GM13977 (cell line): ENCODE measurements at regions not wholly inside any gene's neighbourhood (a gene's known extent, or its start where the extent isn't known, plus 50 kb on each side); places are given as distances from the start of the nearest gene placed in this dataset.

ENCODE experiments used
- DNase-seq: peaks from one replicate; pipeline ENCODE4 v3.0.0; 2012; ENCODE audit warnings: low spot score
- in situ Hi-C: fragments of 300-500 bp; cut with MboI; formaldehyde crosslinking; loops from one replicate; pipeline ENCODE4 v1.12.0; 2022; ENCODE audit warnings: low sequenced_read_pairs, low pct_unique_long_range_greater_than_20kb, mixed read lengths, inconsistent platforms; ENCODE audit not compliant: unreplicated experiment
- TF ChIP-seq, protein P1 (sequence below): IDR thresholded peaks from 2 replicates; pipeline ENCODE4 v1.5.1; 2012; ENCODE audit warnings: mild to moderate bottlenecking, control low read depth; ENCODE audit not compliant: insufficient read depth; ENCODE audit errors: extremely low read depth, missing control alignments

DNA sequence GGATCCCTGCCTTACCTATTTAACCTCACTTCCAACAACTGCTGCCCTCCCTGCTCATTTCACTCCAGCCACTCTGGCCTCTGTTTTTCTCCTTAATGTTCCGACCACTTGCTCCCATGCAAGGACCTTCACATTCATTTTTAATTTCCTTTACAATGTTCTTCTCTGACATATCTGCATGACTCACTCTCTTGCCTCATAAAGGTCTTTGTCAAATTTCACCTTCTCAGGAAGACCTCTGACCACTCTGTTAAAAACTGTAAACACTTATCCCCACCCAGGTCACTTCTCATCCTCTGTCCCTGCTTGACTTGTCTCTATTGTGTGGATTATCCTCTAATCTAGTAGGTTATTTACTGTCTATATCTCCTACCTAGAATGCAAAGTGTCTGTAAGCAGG is 751.2 kb downstream of the BRINP1 start:
- no peak for DNase-seq
- in situ Hi-C loops = no loop called here
- TF ChIP-seq, protein P1, sequence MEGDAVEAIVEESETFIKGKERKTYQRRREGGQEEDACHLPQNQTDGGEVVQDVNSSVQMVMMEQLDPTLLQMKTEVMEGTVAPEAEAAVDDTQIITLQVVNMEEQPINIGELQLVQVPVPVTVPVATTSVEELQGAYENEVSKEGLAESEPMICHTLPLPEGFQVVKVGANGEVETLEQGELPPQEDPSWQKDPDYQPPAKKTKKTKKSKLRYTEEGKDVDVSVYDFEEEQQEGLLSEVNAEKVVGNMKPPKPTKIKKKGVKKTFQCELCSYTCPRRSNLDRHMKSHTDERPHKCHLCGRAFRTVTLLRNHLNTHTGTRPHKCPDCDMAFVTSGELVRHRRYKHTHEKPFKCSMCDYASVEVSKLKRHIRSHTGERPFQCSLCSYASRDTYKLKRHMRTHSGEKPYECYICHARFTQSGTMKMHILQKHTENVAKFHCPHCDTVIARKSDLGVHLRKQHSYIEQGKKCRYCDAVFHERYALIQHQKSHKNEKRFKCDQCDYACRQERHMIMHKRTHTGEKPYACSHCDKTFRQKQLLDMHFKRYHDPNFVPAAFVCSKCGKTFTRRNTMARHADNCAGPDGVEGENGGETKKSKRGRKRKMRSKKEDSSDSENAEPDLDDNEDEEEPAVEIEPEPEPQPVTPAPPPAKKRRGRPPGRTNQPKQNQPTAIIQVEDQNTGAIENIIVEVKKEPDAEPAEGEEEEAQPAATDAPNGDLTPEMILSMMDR = no peak

GRCh38 chr9:118618849-118619248 is 750.4 kb downstream of the BRINP1 start:
- DNase-seq = no peak
- in situ Hi-C loops = no loop called here
- TF ChIP-seq, protein P1 = no peak

DNA sequence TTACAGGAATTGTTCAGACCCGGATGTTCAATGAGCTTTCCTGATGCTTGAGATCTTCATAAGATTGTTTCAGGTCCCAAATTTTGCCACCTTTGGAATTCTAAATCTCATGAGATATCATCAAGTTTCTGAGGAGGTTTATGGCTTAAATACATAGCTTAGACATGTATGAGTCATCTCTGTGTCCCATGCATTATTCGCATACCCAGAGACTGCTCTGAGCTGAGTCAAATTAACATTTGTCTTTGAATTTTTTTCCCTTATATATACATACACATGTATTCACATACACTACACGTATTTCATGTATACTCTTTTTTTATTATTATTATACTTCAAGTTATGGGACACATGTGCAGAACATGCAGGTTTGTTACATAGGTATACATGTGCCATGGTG is 744.6 kb downstream of the BRINP1 start:
- TF ChIP-seq, protein P1 = no peak
- no peak for DNase-seq
- in situ Hi-C loops = no loop called here

DNA sequence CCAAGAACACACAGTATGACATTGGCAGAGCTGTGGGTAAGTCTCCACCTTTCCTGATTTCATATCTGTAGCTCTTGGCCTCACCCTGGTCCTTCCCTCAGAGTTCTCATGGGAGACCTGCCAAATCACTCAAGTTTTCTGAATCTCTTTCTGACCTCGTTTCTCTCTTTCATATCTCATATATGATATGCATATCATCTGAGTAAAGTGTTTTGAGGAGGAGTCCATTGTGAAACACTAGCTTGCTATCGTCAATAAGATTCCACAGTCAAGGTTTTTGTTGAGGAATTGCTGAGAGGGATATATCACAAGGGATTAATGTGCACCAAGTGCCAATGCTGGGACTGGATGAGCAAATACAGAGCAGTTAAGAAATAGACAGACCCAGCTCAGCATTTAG is 739.2 kb downstream of the BRINP1 start:
- TF ChIP-seq, protein P1 = no peak
- in situ Hi-C loops = no loop called here

GRCh38 chr9:118630931-118631595 is 738.2 kb downstream of the BRINP1 start:
- in situ Hi-C loops = no loop called here
- TF ChIP-seq, protein P1 = no peak
- DNase-seq = no peak

More for the DNA sequence above, 739.2 kb downstream of the BRINP1 start:
- DNase-seq = no peak

DNA sequence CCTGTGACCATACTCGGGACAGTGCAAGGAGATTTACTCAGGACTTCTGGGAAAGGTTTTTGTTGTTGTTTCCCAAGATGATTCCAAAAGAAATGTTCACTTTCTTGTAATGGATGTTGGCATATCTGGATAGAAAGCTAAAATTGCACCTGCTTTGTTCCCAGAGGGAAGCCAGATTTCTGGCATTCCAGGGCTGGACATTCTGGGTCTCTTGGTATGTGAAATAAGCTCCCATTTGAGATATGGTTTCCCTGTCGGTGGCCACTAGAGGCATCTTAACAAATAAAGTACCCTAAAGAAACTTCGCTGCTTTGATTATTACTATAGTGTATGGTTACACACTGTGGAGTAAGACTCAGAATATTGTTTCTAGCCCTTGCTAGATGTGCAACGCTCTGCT is 737.3 kb downstream of the BRINP1 start:
- DNase-seq = no peak
- in situ Hi-C loops = no loop called here
- TF ChIP-seq, protein P1 = no peak
